Skin of body (tissue), 1 donor: ENCODE measurements at regions not wholly inside any gene's neighbourhood (a gene's known extent, or its start where the extent isn't known, plus 50 kb on each side); places are given as distances from the start of the nearest gene placed in this dataset.
A peak's percentile ranks its signal among the peaks of the same experiment; 100 is the strongest.
"Not testable (repeated sequence)": the region's sequence is repeated elsewhere in the genome, so short reads cannot be mapped to it uniquely, and the experiment has no call there.

Experiments
- DNase-seq: peaks from one replicate; lab custom pipeline; 2025; lab: John Stamatoyannopoulos, UW

DNA sequence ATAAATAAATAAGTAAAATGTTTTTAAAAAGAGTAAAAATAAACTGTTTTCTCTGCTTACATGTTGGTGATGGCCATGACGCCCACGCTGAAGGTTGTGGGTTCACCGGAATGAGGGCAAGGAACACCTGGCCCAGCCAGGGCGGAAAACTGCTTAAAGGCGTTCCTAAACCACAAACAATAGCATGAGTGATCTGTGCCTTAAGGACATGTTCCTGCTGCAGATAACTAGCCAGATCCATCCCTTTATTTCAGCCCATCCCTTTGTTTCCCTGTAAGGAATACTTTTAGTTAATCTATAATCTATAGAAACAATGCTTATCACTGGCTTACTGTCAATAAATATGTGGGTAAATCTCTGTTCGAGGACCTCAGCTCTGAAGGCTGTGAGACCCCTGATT lies 63.3 kb upstream of the CEP78 start:
- DNase-seq = not testable (repeated sequence)

GRCh38 chr9:78171651-78172050 lies 64.2 kb upstream of the CEP78 start:
- DNase-seq = no peak

DNA sequence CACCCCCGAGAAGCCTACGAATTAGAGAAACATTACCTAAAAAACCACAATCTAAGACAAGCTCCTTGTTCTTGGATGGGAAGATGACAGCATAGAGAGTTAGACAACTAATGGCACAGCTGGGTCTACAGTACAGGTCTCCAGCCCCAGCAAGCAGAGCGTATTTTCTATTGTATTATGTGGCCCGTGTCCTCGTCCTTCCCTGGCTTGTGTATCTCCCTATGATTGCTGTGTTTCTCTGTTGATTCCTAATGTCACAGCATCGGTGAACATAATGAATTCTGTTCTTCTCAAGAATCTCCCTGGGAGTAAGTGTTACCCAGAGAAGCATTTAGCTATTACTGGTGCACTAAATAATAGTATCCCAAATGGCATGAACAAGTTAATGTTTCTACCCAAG lies 66.8 kb upstream of the CEP78 start:
- no peak for DNase-seq

DNA sequence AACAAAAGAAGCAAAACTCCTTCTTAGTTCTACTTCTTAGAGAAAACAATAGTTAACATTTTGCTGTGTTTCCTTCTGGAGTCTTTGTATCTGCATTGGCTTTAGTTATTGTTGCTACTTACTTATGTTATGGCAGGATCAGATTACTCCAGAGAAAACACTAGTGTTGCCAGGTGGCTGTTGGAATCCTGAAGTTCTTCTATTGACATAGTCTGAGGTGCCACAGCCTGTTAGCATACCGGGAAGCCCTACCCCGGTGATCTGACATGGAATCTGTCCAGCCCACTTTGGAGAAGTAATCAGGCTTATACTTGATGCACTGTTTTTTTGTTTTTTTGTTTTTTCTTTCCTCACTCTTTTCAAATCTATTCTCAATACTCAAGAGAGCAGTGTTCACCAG lies 68.5 kb upstream of the CEP78 start:
- no peak for DNase-seq

- no peak for DNase-seq
Measured at GRCh38 chr9:78163834-78164233, 72.0 kb upstream of the CEP78 start.

- DNase-seq = no peak
Measured at GRCh38 chr9:78158286-78158685, 77.6 kb upstream of the CEP78 start.

DNA sequence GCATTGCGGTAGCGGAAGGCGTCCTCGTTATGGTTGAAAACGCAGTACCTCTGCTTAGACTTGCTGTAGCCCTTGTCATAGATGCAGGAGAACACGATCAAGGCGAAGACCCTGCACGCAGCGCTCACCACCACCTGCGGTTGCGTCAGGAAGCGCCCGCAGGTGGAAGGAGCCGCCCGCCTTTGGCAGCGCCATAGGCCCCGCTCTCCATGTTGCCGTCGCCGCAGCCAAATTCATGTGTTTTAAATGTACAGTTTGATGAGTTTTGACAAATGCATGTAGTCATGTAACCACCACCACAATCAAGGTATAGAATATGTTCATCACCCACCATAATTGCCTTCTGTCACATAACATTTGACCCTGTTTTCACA lies 84.9 kb upstream of the CEP78 start:
- DNase-seq = no peak

DNA sequence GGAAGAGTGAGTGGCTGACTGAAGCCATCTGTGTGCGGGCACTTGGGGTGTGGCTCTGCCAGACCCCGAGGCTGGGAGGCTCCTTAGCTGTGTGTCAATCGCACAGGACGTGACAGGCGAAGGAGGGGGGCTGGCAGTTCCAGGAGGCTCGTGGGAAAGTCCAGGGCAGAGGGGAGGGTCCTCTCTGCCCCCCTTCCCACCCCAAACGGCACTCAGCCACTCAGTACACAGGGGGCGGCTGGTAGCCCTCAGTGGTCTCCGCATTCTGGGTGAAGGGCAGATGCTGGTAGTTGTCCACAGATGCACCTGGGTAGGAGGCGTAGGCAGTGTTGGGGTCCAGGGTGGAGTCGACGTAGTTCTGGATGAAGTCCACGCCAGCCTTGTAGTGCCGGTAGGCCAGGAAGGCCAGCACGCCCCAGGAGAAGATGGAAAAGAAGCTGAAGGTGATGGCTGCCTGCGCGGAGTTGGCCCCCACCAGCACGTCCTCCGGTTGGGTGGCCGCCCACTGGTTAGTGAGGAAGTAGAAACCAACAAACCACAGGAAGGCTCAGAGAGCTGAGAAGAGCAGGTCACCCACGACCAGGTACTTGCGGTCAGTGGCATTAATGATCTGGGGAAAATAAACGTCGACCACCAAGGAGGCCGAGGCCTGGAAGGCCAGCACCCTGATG lies 85.4 kb upstream of the CEP78 start:
- DNase-seq = no peak

DNA sequence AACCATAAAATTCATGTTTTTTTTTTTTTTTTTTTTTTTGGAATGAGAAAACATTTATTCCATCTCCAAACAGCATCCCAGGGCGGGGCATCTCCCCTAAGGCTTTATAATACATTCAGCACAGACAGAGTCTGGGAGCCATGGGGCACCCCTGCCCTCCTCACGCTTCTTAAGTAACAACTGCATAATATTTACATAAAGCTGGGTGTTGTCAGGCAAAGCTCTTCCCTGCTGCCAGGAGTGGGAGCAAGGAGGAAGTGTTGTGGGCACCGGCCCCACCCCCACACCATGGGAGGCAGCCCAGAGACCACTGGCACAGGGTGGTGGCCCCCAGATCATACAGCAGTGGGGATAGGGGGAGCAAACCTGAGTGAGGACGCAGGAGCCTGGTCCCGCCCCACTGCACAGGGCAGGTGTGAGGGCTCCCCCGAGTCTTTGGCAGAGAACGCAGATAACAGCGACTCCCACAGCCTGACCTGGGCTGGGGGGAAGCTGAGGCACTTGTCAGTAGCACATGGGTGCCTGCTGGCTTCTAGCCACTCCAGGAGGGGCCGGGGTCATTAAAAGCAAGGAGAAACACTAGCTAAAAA lies 86.1 kb upstream of the CEP78 start:
- no peak for DNase-seq

DNA sequence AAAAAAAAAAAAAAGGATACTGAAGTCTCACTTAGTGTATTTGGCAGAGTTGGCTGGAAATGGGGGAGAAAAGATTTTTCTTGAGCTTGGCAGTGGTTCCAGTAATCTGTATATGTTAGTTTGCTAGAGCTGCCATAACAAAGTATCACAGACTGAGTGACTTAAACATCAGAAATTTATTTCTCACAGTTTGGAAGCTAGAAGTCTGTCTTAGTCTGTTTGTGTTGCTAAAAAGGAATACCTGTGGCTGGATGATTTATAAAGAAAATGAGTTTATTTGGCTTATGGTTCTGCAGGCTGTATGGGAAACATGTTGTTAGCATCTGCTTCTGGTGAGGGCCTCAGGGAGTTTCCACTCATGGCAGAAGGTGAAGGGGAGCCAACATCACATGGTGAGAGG lies 89.6 kb upstream of the CEP78 start:
- DNase-seq = no peak

DNA sequence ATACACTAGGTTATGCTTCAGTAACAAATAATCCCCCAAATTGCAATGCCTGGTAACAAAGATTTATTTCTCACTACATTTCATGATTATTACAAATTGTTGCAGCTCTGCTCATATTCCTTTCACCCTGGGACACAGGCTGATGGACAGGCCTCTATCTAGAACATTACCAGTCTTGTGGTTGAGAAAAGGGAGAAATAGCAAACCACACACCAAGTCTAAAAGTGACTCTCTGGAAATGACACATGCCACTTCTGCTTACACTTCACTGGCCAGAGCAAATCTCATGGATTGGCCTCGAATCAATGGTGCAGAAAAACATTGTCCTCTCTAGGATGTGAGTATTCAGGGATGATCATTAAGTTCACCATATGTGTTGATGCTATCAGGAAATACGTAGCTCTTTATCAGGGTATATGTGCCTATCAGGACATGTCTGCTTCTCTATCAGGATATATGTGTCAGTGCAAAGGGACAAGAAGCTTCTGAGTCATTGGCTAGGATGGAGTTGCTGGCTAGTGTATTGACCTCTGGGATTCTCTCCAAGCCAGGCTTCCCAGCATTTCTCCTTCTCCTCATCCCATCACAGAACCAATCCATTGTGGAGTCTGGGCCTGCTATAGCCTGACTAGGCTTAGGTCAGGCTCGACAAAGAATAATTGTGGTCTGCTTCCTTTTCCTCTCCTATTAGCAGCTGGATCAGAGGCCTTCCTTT lies 91.1 kb upstream of the CEP78 start:
- no peak for DNase-seq

GRCh38 chr9:78144008-78144381 lies 91.9 kb upstream of the CEP78 start:
- DNase-seq = no peak

GRCh38 chr9:78143281-78144007 lies 92.4 kb upstream of the CEP78 start:
- no peak for DNase-seq

- not testable (repeated sequence) for DNase-seq
Measured at GRCh38 chr9:78142264-78142663, 93.6 kb upstream of the CEP78 start.

- DNase-seq = no peak
Measured at GRCh38 chr9:78133751-78134150, 102.1 kb upstream of the CEP78 start.

- no peak for DNase-seq
Measured at GRCh38 chr9:78132701-78133058, 101.1 kb upstream of the GNAQ start.

- DNase-seq = no peak
Measured at GRCh38 chr9:78131969-78132700, 100.5 kb upstream of the GNAQ start.

DNA sequence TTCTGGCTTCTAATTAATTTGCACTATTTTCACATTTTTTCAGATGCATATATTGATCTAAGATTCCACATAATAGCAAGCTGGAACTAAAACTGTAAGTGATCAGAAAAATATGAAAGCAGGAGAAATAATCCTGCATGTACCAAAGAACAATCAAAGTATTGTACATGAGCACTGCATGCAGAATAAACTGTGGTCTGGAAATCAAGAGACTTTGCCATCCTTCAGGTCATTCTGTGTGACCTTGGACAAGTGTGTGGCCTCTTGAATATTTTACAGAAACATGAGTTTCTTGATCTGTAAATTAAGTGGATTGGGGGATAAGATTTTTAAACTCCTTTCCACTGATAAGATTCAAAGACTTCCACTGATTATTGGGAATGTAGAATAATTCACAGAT lies 99.2 kb upstream of the GNAQ start:
- no peak for DNase-seq

DNA sequence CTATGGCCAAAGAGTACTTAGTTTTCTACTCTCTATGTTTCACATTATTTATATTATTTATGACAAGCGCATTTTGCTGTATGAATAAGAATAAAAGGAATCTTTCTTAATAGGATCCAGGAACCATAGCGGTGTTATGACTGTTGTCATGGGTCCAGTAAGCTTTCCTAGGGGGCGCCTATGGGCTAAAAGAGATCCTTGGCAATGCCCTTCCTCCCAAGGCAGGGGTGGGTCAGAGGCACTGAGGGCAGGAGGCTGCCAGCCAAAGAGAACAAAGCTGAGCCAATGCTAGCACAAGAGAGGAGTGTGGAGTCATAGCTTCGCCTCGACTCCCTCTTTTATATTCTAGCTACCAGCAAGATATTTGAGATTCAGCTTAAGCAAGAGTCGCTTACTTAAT lies 98.4 kb upstream of the GNAQ start:
- peak; percentile 34 for DNase-seq

- DNase-seq = no peak
Measured at GRCh38 chr9:78127279-78128225, 95.9 kb upstream of the GNAQ start.

GRCh38 chr9:78123808-78124207 lies 92.2 kb upstream of the GNAQ start:
- no peak for DNase-seq
